GM19193 (cell line): ENCODE measurements at regions not wholly inside any gene's neighbourhood (a gene's known extent, or its start where the extent isn't known, plus 50 kb on each side); places are given as distances from the start of the nearest gene placed in this dataset.

ENCODE experiments used
- POLR2A ChIP-seq: IDR thresholded peaks from 4 replicates; pipeline ENCODE4 v1.6.1; 2011; ENCODE audit not compliant: insufficient read depth, insufficient read length; ENCODE audit errors: extremely low read depth

DNA sequence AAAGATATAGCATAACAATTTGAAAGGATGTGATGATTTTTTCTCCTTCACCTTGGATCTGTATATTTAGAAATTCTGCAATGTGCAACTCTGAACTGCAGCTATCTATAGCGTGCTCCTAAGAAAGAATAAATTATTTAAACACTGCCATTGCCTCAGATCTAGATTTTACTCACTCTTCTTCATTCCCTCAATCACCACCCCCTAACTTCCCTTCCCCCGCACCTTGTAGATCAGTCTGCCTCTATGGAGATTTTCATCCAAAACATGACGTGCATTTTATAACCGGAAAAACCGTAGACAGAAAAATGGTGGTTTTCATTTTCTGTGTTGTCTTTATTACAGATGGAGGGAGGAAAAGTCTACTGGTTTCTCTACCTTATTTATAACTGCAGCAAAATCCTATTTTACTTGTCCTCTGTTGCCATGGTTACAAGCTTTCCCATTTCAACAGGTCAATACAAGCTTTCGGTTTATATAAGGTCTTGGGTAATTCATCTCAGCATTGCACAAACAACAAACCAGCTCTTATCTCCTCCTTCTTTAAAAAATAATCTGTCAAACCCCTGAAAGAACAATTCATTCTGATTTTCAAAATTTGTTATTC, 480.0 kb downstream of the TAF11L14 start:
- no peak for TF ChIP-seq POLR2A

DNA sequence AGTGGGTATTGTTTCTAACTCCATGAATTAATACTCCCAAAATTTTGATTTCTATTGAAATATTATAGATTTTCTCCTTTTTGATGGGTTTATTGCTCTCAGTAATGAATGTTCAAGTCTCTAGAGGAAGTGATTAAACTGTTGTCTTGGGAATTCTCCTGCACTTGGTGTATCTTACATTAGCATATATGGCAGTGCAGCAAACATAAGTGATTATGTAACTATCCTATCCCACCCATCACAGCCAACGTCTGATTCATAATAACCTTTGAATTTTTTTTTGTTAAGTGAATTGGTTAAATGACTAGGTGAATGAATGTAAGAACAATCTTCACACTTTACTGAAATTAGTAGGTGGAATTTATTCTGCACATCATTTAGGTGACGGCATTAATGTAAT, 483.7 kb downstream of the TAF11L14 start:
- TF ChIP-seq POLR2A, result no peak

DNA sequence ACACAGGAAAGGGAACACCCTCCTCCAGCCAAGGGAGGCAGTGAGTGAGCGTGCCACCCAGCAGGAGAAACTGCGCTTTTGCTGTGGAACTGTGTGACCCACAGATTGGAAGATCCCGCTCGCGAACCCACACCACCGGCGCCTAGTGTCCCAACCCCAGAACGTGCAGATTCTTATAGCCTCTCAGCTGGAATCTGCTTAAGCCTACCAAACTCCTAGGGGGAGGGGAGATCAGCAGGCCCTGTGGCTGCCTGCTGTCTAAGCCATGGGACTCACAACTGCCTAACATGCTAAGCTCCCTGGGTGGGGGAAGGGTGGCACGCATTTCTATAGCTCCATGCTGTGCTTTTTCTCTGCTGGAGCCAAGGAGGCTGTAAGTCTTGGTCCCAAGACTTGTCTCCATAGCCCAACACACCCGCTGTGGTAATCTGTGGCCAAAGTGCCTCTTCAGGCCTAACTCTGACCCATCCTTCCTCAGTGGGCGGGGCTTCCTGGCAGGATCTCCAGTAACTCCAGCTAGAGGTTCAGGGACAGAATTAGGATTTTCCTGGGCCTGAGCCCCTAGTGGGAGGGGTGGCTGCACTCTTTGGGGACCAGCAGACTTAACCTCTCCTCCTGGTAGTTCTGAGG, 485.0 kb downstream of the TAF11L14 start:
- TF ChIP-seq POLR2A, result no peak

DNA sequence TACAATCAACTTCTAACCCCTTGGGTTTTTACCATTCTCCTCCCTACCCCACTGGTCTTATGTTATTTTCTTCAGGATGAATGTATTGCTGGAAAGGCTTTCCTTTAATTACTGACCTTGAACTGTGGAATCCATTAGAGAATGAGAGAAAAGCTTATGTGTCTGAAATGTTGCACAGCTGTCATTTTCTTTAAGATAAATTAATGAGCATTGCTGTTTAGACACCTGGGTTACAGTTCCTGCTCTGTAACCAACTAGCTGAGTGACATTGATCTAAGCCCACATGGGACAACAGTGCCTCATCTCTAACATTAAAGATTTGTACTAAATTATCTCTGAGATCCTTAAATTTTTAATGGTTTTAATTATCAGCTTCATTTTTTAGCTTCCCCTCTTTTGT, 507.0 kb downstream of the TAF11L14 start:
- no peak for TF ChIP-seq POLR2A

DNA sequence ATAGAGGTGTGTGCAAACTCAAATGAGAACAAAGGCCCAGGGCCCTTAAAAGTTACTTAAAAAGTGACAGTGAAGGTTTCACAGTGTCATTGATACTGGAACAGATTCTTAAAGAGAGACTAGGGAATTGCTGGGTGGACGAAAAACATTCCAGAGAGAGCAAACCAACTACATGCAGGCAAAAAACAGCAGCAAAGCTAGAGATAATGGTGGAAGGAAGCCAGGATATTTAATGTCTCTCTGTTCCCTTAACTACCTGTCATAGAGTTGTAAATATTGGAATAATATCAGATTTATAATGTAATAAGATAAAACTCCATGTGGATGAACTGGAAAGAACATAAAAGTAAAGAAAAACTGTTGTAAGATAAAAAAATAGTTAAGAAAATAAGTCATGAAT, 508.6 kb downstream of the TAF11L14 start:
- no peak for TF ChIP-seq POLR2A

DNA sequence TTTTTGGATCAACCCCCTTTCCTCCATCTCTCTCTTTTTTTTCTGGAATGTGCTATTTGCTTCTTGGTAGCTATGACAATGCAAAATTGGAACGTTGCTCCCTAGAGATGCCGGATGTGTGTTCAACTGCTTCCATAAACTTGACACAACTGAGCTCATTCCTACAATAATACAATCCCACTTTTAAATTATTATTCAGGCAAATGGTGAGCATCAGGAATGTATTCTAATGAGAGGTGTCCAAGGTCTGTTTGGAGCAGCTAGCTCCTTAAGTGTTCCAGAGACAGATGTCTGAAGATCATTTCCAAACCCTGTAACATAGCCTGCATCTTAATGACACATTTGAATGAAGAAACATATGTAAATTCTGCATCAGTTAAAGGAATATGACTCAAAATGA, 518.4 kb downstream of the TAF11L14 start:
- TF ChIP-seq POLR2A, result no peak

DNA sequence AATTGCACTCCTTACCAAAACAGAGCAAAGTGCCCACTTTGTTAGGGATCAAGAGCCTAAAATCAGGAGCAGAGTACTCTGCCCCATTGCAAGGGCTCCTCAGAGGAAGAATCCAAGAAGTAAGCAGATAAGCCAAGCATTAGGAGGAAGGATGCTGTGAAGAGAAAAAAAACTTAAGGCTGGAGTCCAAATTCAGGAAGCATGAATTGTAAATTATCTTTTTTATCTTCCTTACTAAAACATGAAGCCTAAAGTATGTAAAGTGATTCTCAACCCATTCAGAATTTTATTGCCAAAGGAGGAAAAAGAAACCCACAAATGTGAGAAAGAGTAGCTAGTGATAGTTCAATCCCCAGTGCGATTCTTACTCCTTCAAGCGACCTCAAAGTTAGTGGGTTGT, 523.9 kb downstream of the TAF11L14 start:
- TF ChIP-seq POLR2A, result no peak

DNA sequence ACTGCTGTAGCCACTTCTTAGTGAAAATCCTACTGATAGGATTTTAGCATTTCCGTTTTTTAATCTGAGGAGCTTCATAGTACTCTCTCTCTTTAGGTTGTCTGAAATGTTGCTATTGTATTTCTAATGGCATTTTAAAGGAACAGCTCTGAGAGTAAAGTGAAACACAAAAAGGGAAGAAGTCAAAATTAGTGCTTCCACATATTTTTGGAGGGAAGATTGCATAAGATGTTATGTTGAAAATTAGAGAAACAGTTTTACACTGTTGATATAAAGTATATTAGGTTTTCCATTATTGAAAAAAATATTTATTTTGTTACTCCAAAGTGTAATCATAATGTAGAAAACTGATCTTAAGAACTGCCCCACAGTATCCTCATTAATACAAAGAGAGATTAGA, 525.1 kb downstream of the TAF11L14 start:
- no peak for TF ChIP-seq POLR2A

DNA sequence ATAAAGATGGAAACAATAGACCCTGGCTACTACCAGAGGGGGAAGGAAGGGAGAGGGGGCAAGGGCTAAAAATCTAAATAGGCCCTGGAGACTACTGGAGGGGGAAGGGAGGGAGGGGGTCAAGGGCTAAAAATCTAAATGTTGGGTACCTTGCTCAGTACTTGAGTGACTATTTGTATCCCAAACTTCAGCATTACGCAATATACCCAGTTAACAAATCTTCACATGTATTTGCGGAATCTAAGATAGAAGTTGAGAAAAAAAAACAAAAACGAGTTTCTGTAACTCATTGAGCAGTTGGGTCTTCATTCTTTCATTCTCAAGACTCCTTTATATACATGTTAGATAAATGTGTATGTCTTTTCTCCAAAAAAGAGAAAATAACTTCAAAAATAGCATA, 537.4 kb downstream of the TAF11L14 start:
- no peak for TF ChIP-seq POLR2A

DNA sequence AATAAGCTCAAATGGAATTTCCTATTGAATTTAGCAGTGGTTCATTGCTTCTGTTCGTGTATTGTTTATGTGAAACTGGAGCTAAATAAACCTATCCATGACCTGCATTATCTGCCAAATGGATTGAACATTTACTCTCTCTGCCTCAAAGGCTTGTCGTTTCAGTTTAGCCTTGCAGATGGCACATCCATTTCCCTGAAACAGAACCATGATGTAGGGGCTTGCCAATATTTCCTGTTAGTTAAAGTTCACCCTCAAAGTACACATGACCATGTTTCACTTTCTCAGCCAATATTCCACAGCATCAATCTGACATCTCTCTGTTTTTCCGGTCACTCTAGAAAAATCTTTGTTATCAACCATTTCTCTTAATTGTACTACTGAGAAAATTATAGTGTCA, 545.3 kb downstream of the TAF11L14 start:
- no peak for TF ChIP-seq POLR2A

DNA sequence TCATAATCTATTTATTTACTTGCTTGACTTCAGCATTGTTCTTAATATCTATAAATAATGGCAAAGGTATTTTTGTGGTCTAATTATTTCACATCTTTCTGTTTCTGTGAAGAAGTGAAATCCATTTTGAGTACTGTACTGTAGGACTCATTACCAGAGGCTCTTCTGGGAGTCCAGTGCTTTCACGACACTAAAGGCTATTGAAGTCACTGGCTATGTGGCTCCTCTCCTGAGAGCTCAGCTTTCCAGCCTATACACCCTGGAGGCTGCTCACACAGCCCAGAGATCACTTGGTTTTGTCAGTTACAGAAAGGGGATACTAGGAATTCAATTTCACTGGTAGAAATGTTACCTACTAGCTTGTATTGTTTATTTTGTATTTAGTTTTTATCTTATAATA, 547.3 kb downstream of the TAF11L14 start:
- TF ChIP-seq POLR2A, result no peak

DNA sequence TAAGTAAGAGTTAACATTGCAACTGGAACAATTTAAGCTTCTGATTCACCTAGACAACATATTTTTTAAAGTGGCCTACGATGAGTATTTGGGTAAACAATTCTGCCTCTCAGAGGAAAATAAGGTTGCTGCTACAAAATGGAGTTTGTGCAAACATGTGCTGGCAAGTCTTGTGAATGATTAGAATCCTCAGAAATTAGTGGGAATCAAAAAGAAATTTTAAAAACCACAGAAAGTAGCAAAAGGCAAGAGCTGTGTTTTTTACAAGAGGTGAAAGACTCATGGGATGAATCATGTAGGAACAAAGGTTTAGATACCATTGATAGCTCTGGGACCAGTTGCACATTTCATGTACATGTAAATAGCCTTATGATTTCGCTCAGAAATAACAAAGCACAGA, 561.6 kb downstream of the TAF11L14 start:
- no peak for TF ChIP-seq POLR2A

DNA sequence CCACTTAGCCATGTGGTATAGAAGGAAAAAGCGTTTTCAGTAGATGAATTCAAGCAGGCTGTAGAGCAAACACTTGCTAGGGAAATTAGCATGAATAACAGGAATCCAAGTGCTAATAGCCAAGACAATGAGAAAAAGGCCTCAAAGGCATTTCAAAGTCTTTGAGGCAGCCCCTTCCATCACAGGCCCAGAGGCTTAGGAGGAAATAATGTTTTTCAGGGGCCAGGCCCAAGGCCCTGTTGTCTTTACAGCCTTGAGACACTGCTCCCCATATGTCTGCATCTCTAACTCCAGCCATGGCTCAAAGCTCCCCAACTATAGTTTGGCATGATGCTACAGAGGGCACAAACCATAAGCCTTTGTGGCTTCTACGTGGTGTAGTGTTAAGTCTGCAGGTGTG, 563.5 kb downstream of the TAF11L14 start:
- TF ChIP-seq POLR2A, result no peak

DNA sequence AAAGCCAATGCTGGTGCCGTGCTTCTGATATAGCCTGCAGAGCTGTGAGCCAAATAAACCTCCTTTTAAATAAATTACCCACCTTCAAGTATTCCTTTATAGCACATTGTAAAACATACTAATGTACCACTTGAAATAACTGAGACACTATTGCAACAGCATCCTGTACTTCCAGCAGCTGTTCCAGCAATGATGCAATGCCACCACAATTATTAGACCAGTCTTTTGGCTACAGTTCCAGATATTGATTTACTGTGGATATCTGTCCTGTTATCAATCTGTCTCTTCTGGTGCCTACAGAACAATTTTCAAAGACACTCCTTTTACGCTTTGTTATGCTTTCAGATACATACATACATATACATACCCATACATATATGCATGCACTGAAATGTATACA, 567.9 kb downstream of the TAF11L14 start:
- no peak for TF ChIP-seq POLR2A

DNA sequence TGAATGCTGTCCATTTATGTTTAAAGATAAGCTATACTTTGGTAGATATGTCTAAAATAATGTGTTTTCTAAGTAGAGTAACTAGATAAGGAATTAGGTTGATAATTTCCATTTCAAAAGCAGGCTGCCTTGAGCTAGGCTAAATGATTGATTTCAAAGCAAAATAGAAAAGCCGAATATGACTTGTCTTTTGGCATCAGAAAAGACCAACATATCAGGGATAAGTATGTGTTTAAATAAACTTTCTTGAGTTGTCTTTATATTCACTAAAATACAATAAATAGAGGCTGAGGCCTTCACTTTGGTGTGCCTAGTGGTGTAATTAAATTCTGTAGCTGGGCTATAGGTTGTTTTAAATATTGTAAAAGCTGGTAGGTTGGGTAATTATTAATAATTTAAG, 569.0 kb downstream of the TAF11L14 start:
- TF ChIP-seq POLR2A, result no peak

DNA sequence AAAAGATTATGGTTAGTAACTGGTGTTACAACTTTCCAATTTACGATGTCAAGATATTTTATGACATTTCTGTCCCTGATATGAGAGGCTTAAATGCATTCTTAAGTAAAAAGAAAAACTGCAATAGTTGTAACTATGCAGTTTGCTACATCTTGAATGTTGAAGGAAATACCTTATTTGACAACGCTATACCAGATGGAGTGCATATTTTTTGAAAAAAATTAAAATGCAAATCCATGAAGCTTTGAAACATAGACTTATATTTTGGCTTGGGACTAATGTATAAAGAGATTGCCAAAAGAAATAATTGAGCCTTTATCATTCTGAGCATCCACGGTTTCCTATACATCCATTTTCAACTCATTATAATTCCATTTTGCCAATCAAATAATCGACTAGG, 579.4 kb downstream of the TAF11L14 start:
- no peak for TF ChIP-seq POLR2A

DNA sequence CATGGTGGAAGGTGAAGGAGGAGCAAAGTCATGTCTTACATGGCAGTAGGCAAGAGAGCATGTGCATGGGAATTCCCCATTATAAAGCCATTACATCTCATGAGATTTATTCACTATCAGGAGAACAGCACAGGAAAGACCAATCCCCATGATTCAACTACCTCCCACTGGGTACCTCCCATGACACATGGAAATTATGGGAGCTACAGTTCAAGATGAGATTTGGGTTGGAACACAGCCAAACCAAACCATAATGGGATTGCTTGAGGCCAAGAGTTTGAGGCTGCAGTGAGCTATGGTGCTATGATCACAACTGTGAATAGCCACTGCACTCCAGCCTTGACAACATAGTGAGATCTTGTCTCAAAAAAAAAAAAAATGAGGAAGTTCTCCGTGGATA, 581.8 kb downstream of the TAF11L14 start:
- no peak for TF ChIP-seq POLR2A
